Kidney (tissue), 13 donors: ENCODE measurements at regions not wholly inside any gene's neighbourhood (a gene's known extent, or its start where the extent isn't known, plus 50 kb on each side); places are given as distances from the start of the nearest gene placed in this dataset.

Experiments
- DNase-seq, 5 donors: peaks; one replicate each; pipeline ENCODE4 v3.0.0-alpha.2; 2013 to 2020
- FAIRE-seq: peaks from 2 replicates; lab custom pipeline; 2012; peaks lifted over from hg19 to GRCh38; lab: Jason Lieb, UNC
- H3K27ac ChIP-seq, 2 donors: one replicate each; pipeline ENCODE4 v1.7.0; 2013; ENCODE audit warnings: low read depth in 2 of 2, low read length in 2 of 2, inconsistent platforms in 1 of 2
- H3K27me3 ChIP-seq: one replicate; pipeline ENCODE4 v1.7.1; 2013; ENCODE audit warnings: low read length, inconsistent platforms; ENCODE audit not compliant: control insufficient read depth, insufficient read depth
- H3K36me3 ChIP-seq, 3 donors: one replicate each; pipeline versions ENCODE4 v1.7.0 to v1.7.1; 2013; ENCODE audit warnings: low read length in 3 of 3, control low read depth in 1 of 3, inconsistent platforms in 1 of 3; ENCODE audit not compliant: insufficient read depth in 3 of 3, control insufficient read depth in 2 of 3
- H3K4me1 ChIP-seq, 3 donors: one replicate each; pipeline versions ENCODE4 v1.7.0 to v1.7.1; 2013; ENCODE audit warnings: low read length in 3 of 3, inconsistent platforms in 1 of 3, low read depth in 1 of 3; ENCODE audit not compliant: control insufficient read depth in 2 of 3, insufficient read depth in 2 of 3
- H3K4me3 ChIP-seq, 3 donors: one replicate each; pipeline versions ENCODE4 v1.7.0 to v1.8.1; 2013; ENCODE audit warnings: low read length in 3 of 3, control low read depth in 1 of 3, inconsistent platforms in 1 of 3
- H3K9ac ChIP-seq, 3 donors: one replicate each; pipeline versions ENCODE4 v1.7.0 to v1.7.1; 2013; ENCODE audit warnings: low read length in 3 of 3, control low read depth in 1 of 3, inconsistent platforms in 1 of 3
- H3K9me3 ChIP-seq, 3 donors: one replicate each; pipeline versions ENCODE4 v1.7.0 to v1.7.1; 2013; ENCODE audit warnings: low read length in 3 of 3, control low read depth in 1 of 3, inconsistent platforms in 1 of 3; ENCODE audit not compliant: control insufficient read depth in 2 of 3, insufficient read depth in 1 of 3
- CTCF ChIP-seq: IDR thresholded peaks from 3 replicates; pipeline ENCODE4 v1.5.1; 2012; ENCODE audit warnings: mild to moderate bottlenecking, moderate library complexity, borderline replicate concordance; ENCODE audit not compliant: insufficient read depth; ENCODE audit errors: extremely low read depth
- intact Hi-C: fragments of 100-400 bp; cut with DNase I; formaldehyde crosslinking; loops from one replicate; pipeline ENCODE4 v1.11.1; 2022
- donor health status: control.
- donor health status: control.
- donor health status: control.
- donor health status: control.
- donor health status: control.
- donor health status: DM: yes; HTN: yes; CAD: no.
- donor health status: Normal renal cell carcinoma (clear cell type).

GRCh38 chr13:33999811-34000605, 182.1 kb downstream of the RFC3 start:
- Histone ChIP-seq H3K36me3 (no peaks in the 10 kb centered on the region), H3K27ac (no peak overlapping the region), H3K4me3 (no peak overlapping the region), H3K27me3 (no peaks in the 10 kb centered on the region), H3K9ac (no peak overlapping the region), H3K9me3 (no peaks in the 10 kb centered on the region), H3K4me1 (no peaks in the 10 kb centered on the region)
- no peak for TF ChIP-seq CTCF
- intact Hi-C loops: no loop called here
- peak in 1 of 5 donors; percentile 17 for DNase-seq
- FAIRE-seq: no peak

- Histone ChIP-seq H3K4me3 (no peak overlapping the region), H3K9me3 (no peaks in the 10 kb centered on the region), H3K36me3 (no peaks in the 10 kb centered on the region), H3K9ac (no peak overlapping the region), H3K27ac (no peak overlapping the region), H3K4me1 (no peaks in the 10 kb centered on the region), H3K27me3 (no peaks in the 10 kb centered on the region)
- FAIRE-seq: no peak
- intact Hi-C loops: no loop called here
- no peak for DNase-seq
- TF ChIP-seq CTCF: no peak
These were observed 183.0 kb downstream of the RFC3 start for GRCh38 chr13:34000955-34001354.

- Histone ChIP-seq H3K4me1 (no peaks in the 10 kb centered on the region), H3K27me3 (no peaks in the 10 kb centered on the region), H3K36me3 (no peaks in the 10 kb centered on the region), H3K9ac (no peak overlapping the region), H3K27ac (no peak overlapping the region), H3K9me3 (no peaks in the 10 kb centered on the region), H3K4me3 (no peak overlapping the region)
- TF ChIP-seq CTCF: no peak
- FAIRE-seq (no peak), DNase-seq (peak in 1 of 5 donors; percentile 7)
- intact Hi-C loops: no loop called here
These were observed 183.4 kb downstream of the RFC3 start for GRCh38 chr13:34001389-34001788.
